GM12892 (cell line): ENCODE measurements at regions not wholly inside any gene's neighbourhood (a gene's known extent, or its start where the extent isn't known, plus 50 kb on each side); places are given as distances from the start of the nearest gene placed in this dataset.

Experiments
- DNase-seq: peaks from one replicate; pipeline ENCODE4 v3.0.0; 2011; ENCODE audit not compliant: insufficient read length
- FAIRE-seq: peaks from 2 replicates; lab custom pipeline; 2011; peaks lifted over from hg19 to GRCh38; lab: Jason Lieb, UNC
- POLR2A ChIP-seq: IDR thresholded peaks from 2 replicates; pipeline ENCODE4 v1.6.1; 2011; ENCODE audit warnings: low read depth, low read length, control low read depth
- POLR2AphosphoS5 ChIP-seq: IDR thresholded peaks from 2 replicates; pipeline ENCODE4 v1.6.1; 2011; ENCODE audit warnings: low read depth, low read length, control low read depth
- TAF1 ChIP-seq: IDR thresholded peaks from 2 replicates; pipeline ENCODE4 v1.6.1; 2011; ENCODE audit warnings: low read depth, mild to moderate bottlenecking, control low read depth, low read length, borderline replicate concordance

DNA sequence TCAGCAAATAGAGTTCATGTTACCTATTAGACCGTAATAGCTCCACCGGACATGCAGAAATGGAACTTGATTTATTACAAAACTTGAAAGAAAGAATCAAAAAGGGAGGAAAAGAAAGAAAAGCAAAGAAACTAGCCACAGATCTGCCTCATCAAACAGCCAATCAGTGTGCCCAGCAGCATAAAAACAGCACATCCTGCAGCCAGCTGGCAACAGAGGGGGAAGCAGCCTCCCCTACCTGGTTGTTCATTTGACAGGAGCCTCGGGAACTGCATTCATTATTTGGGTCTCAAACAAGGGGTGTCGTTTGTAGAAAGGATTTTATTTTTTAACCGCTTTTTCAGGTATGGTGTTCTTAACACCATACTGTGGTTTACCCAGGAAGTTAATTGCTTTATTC lies 181.5 kb upstream of the TOPAZ1 start:
- DNase-seq (no peak), FAIRE-seq (no peak)
- no peak for TF ChIP-seq POLR2AphosphoS5
- no peak for TF ChIP-seq POLR2A
- no peak for TF ChIP-seq TAF1

DNA sequence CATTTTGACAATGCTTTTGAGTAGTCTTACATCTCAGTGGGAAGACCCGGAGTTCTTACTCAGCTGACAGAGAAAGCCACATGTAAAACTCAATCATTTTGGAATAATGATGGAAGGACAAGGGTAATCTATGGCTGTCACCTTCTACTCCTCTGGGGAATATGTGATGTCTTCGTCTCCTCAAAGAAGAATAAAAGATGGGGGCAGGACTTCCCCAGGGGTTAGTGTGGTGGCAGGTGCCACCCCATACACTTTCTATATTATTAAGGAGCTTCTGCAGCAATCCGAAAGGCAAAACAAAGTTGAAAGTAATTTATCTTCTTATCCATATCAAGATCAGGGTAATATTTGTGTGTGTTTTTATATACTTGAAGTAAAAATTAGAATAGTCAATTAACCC lies 180.4 kb upstream of the TOPAZ1 start:
- DNase-seq (no peak), FAIRE-seq (no peak)
- no peak for TF ChIP-seq POLR2A
- no peak for TF ChIP-seq TAF1
- no peak for TF ChIP-seq POLR2AphosphoS5

DNA sequence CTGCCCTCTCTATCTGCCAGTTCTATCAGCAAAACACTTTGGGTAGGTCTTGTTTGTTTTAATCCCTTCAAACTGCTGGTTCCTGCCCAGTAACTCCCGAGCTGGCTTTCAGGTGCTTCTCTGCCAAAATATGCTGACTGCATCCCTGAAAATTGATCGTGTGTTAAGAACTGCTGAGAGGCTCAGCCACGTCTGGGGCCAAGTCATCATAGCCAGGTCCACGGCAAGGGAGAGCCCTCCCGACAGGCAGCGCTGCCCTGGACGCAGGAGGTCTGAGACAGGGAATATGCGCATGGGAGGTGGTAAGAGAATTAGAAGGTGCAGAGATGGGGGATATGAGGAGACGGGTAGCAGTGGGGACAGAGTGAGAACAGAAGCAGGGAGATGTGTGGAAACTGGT lies 179.7 kb upstream of the TOPAZ1 start:
- no peak for TF ChIP-seq POLR2A
- TF ChIP-seq POLR2AphosphoS5, result no peak
- TF ChIP-seq TAF1, result no peak
- FAIRE-seq (peak; percentile 40), DNase-seq (no peak)

DNA sequence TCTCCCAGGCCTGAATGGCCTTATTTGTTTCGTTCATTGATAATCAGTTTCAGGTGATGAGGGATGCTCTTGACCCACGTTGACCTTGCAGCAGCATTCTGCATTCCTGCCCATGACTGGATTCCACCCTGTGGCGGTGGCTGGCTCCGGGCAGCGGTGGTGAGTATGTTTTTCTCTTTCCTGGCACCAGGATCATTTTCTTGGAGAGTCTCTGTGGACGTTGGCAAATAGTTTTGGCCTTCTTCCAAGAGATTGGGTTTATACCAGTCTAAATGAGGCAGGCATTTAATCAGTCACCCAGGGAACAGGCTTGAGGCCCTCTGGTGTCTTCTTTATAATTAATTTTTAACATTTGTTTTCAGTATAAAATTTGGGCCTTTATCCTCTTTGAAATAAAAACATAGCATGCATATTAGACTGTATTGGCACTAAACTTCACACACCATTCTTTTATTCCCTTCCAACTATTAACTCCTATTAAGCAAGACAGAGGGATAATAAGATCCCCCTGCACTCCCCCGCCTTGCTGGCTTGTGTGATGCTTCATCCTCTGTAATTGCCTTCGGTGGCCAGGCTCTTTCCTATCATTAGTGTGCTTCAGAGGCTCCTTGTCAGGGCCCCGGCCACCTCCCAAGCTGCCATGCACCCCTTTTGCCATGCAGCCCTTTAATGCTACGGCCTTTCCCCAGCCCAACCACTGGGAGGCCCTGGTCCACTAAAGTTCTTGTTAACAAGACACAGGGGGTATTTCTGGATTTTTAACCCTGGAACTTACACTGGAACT lies 176.2 kb upstream of the TOPAZ1 start:
- no peak for FAIRE-seq
- TF ChIP-seq TAF1 (no peak), POLR2AphosphoS5 (no peak), POLR2A (no peak)
- no peak for DNase-seq

DNA sequence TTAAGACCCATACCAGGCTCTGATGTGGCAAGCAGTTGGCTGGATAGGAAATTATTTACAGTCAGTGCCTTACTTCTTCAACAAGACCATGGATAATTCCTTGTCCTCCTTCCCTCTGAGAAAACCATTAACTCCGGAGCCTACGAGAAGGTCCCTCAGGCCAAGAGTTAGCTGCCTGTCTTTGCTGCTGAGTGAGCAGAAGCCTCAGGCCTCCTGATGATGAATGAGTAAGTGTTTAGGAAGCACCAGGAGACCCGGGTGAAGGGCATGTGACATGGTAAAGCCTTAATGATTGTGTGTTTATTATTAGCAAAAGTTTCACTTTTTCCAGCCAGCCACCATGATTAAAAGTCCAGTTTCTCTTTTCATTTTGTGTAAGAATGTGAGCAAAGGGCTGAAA lies 174.9 kb upstream of the TOPAZ1 start:
- TF ChIP-seq POLR2A (no peak), POLR2AphosphoS5 (no peak), TAF1 (no peak)
- FAIRE-seq (no peak), DNase-seq (no peak)

DNA sequence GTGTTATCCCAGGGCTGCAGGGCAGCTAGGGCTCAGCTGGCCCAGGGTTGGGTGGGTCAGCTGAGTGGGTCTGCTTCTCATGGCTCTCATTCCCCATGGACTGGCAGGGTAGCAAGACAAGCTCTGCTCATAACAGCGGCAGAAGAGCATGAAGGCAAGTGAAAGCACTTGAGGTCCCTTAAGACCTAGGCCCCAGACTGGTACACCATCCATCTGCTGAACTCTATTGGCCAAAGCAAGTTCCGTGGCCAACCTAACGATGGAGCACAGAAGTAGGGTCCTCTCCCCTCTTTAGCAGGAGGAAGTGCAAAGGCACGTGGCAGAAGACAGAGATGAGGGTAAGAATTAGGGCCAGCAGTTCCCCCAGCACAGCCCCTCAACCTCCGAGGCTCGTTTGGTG lies 174.3 kb upstream of the TOPAZ1 start:
- TF ChIP-seq TAF1 (no peak), POLR2A (no peak), POLR2AphosphoS5 (no peak)
- no peak for DNase-seq
- FAIRE-seq, result no peak

DNA sequence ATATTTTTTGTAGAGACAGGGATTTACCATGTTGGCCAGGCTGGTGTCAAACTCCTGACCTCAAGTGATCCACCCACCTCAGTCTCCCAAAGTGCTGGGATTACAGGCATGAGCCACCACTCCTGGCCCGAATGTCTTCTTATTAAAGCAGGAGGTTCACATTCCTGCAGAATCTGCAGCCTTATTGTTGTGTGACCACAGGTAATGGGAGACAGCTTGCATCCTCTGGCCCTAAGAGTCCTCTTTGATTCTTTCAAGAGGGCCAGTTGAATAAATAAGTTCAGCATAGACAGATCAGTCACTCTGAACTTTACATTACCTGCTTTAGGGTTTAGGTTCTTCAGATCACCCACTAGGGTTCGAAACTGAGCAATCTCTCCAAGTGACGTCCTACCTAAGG lies 172.9 kb upstream of the TOPAZ1 start:
- FAIRE-seq (no peak), DNase-seq (no peak)
- TF ChIP-seq POLR2A, result no peak
- no peak for TF ChIP-seq TAF1
- no peak for TF ChIP-seq POLR2AphosphoS5

DNA sequence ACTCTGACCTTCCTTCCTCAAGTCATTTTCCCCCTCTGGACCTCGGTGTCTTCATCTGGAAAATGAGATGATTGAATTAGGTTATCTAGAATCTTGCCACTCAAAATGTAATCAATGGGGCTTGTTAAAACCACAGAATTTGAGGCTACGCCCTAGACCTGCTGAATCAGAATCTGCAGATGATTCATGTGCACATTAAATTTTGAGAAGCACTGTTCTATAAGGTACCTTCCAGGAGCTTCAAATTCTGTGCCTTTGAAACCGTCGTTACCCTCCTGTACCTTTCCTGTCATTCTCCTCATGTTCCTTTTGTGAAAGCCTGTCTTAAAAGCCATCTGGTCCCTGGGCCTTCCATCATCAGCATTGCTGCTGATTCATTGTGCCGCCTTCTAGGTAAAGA lies 172.4 kb upstream of the TOPAZ1 start:
- FAIRE-seq, result no peak
- no peak for TF ChIP-seq TAF1
- no peak for TF ChIP-seq POLR2AphosphoS5
- no peak for TF ChIP-seq POLR2A
- no peak for DNase-seq

DNA sequence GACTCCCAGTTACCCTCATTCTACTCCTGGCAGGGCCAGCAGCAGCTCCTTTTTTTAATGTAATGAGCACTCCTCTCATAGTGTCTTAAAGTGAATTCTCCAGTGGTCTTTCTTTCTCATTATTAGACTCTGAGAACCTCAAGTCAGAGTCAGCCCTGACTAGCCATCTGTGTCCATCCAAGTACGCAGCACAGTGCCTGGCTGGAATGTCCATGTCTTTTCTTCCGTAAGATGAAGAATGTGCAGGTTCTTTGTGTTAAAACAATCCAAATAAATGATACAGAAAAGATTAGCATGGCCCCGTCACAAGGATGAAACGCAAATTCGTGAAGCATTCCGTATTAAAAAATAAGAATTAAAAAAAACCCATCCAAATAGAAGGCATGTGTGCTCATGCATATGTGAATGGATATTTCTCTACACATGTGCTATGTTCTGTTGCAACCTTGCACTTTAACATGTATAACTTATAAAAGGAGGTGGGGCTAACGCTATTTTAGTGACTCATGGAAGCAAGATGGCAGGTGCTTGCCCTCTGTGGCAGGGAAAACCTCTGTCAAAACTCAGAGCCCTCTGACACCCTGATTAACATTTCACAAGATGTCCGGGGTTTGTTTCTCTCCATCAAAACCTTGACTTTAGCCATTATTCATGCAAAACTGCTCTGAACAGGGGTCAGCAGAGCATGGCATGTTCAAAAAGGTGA lies 170.7 kb upstream of the TOPAZ1 start:
- FAIRE-seq (no peak), DNase-seq (no peak)
- TF ChIP-seq POLR2A (no peak), TAF1 (no peak), POLR2AphosphoS5 (no peak)

DNA sequence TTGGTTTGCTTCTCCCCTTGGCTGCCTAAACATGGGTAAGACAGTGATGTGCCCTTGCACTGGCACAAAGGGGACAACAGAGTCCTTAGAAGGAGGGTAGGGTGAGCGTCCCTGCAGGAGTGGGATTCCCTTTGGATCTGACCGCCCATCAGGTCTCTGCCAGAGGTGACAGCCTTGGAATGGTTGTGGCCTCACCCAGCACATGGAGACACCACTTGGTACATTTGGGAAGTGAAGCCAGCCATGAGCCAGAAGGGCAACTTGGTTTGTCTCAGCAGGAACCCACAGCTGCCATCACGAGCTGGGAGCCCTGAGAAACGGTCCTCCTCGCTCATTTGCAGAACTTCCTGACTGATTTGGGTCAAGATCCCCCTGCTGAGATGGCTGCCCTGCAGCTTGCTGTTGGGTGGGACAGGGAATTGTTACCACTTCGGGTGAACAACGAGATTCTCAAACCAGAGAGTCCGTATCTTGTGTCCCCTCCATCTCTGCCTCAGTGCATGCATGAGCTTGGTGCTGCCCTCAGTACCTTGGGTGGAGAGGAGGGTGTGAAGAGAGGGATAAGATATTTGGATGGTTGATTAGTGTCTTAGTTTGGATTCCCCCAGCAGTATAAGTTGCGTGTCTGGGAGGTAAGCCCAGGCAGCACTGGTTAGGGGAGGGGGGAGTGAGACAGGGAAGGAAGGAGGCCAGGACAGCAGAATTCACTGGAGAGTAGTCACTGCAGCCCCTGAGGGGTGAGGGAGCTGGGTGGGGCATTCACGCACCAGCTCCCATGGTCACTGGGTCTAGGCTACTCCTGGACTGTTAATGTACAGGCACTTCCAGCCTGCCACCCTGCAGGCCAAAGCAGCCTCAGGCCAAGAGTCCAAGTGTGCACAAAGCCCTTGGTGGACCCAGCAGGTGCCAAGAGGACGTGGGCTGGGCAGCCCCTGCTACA lies 168.8 kb upstream of the TOPAZ1 start:
- FAIRE-seq, result no peak
- DNase-seq, result no peak
- TF ChIP-seq POLR2A (no peak), TAF1 (no peak), POLR2AphosphoS5 (no peak)

DNA sequence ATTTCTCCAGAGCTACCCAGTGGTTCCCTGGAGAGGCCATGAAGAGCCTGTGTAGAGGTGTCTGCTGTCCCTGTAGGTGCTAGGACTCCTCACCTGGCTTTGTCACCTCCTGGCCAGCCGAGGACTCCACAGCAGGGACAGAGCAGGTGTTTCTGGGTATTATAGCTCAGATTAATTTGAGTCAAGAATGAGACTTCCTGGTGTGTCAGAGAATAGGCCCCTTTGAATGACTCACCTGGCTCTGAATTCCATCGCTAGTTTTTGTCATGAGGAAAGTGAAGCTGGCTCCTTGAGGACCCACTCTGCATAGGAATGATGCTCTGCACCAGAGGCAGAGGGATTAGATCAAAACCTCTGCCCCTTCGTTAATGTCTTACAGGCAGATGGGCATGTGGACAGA lies 167.5 kb upstream of the TOPAZ1 start:
- FAIRE-seq (no peak), DNase-seq (no peak)
- TF ChIP-seq POLR2AphosphoS5 (no peak), TAF1 (no peak), POLR2A (no peak)
